HCT116 (cell line): ENCODE measurements at regions not wholly inside any gene's neighbourhood (a gene's known extent, or its start where the extent isn't known, plus 50 kb on each side); places are given as distances from the start of the nearest gene placed in this dataset.

Source experiments
- ATAC-seq: fragments of 200-7000 bp; cut with Tn5 transposase; 2 replicates; pipeline ENCODE4 v1.9.1; 2020; ENCODE audit warnings: mild to moderate bottlenecking, moderate library complexity
- BruUV-seq: library from RNA; stranded (reverse); fragments of 400-500 nt; replicated peaks from 2 replicates; lab custom pipeline; 2021; lab: Mats Ljungman, UMichigan
- CTCF ChIA-PET: fragments of 300-600 bp; sonication (Branson Sonifier 250); formaldehyde crosslinking; loops from one replicate; lab custom pipeline; 2021; ENCODE audit warnings: antibody characterized with exemption; lab: Charles Lee
- POLR2A ChIA-PET: fragments of 300-600, 350-600 bp; sonication (Branson Sonifier 250); formaldehyde crosslinking; loops from one replicate; lab custom pipeline; 2021; ENCODE audit warnings: antibody characterized with exemption; lab: Charles Lee
- RAD21 ChIA-PET, 2 experiments: fragments of 300-600 bp; sonication (Branson Sonifier 250); formaldehyde crosslinking; loops; one replicate each; lab custom pipeline; 2023; ENCODE audit warnings: low total read pairs in 2 of 2; ENCODE audit not compliant: uncharacterized antibody in 2 of 2, unreplicated experiment in 2 of 2, low non-redundant PET in 1 of 2; lab: Charles Lee
- DNase-seq: peaks from one replicate; pipeline ENCODE4 v3.0.0-alpha.2; 2010; ENCODE audit warnings: low read depth, low spot score
- H2AFZ ChIP-seq: fragments of 200-600 bp; shearing (Covaris generic), sonication (generic); 2 replicates; pipeline ENCODE4 v1.6.1; 2017; ENCODE audit warnings: low read depth, mixed run types, mixed read lengths, antibody characterized with exemption, low read length; ENCODE audit not compliant: poor library complexity, severe bottlenecking
- H3K27ac ChIP-seq: 2 replicates; pipeline ENCODE4 v1.5.1; 2012; ENCODE audit warnings: low read depth, low read length
- H3K27me3 ChIP-seq: fragments of 200-600 bp; sonication (generic); 2 replicates; pipeline ENCODE4 v1.6.1; 2016; ENCODE audit warnings: mixed run types, low read length, mixed read lengths; ENCODE audit not compliant: insufficient read depth
- H3K36me3 ChIP-seq, 2 experiments: fragments of 200-500 bp in 1 of 2; fragments of 200-600 bp in 1 of 2; sonication (Bioruptor generic) in 1 of 2; sonication (generic) in 1 of 2; 2 replicates each; pipeline versions ENCODE4 v1.5.1 to v1.6.1; 2014 to 2016; ENCODE audit warnings: low read length in 2 of 2, inconsistent platforms in 1 of 2, mixed read lengths in 1 of 2, mixed run types in 1 of 2; ENCODE audit not compliant: insufficient read depth in 2 of 2, control insufficient read depth in 1 of 2
- H3K4me1 ChIP-seq, 2 experiments: fragments of 200-600 bp in 1 of 2; sonication (generic) in 1 of 2; 2 replicates each; pipeline versions ENCODE4 v1.5.1 to v1.6.1; 2012 to 2017; ENCODE audit warnings: low read length in 2 of 2, inconsistent platforms in 1 of 2, mild to moderate bottlenecking in 1 of 2, mixed read lengths in 1 of 2, mixed run types in 1 of 2, moderate library complexity in 1 of 2; ENCODE audit not compliant: insufficient read depth in 2 of 2, control insufficient read depth in 1 of 2
- H3K4me2 ChIP-seq: fragments of 200-600 bp; sonication (generic); 2 replicates; pipeline ENCODE4 v1.6.1; 2017; ENCODE audit warnings: mixed run types, low read length, mixed read lengths
- H3K4me3 ChIP-seq, 2 experiments: fragments of 200-600 bp in 1 of 2; sonication (generic) in 1 of 2; replicated peaks in 1 of 2; 2 replicates each; pipeline ENCODE4 v1.5.1; 2011 to 2016; ENCODE audit warnings: low read length in 2 of 2, control low read depth in 1 of 2, low read depth in 1 of 2, mild to moderate bottlenecking in 1 of 2, mixed read lengths in 1 of 2, mixed run types in 1 of 2
- H3K79me2 ChIP-seq: fragments of 200-600 bp; sonication (generic); 2 replicates; pipeline ENCODE4 v1.6.1; 2017; ENCODE audit warnings: mild to moderate bottlenecking, mixed run types, low read length, moderate library complexity, mixed read lengths; ENCODE audit not compliant: insufficient read depth
- H3K9ac ChIP-seq: fragments of 200-600 bp; sonication (generic); 2 replicates; pipeline ENCODE4 v1.6.1; 2016; ENCODE audit warnings: low read length, mixed read lengths
- H3K9me2 ChIP-seq: fragments of 200-600 bp; sonication (generic), shearing (Covaris generic); 2 replicates; pipeline ENCODE4 v1.6.1; 2017; ENCODE audit warnings: mixed run types, mild to moderate bottlenecking, moderate library complexity; ENCODE audit not compliant: insufficient read depth
- H3K9me3 ChIP-seq, 2 experiments: fragments of 200-500 bp in 1 of 2; fragments of 200-600 bp in 1 of 2; sonication (Bioruptor generic) in 1 of 2; sonication (generic) in 1 of 2; 2 replicates each; pipeline ENCODE4 v1.6.1; 2014 to 2017; ENCODE audit warnings: low read length in 2 of 2, mixed read lengths in 2 of 2, inconsistent platforms in 1 of 2, low read depth in 1 of 2, mild to moderate bottlenecking in 1 of 2, mixed run types in 1 of 2, moderate library complexity in 1 of 2; ENCODE audit not compliant: control insufficient read depth in 1 of 2, insufficient read depth in 1 of 2
- H4K20me1 ChIP-seq: fragments of 200-600 bp; sonication (generic), shearing (Covaris generic); 2 replicates; pipeline ENCODE4 v1.6.1; 2017; ENCODE audit warnings: mixed run types, mild to moderate bottlenecking, moderate library complexity; ENCODE audit not compliant: insufficient read depth
- CBX3 ChIP-seq: IDR thresholded peaks from 2 replicates; pipeline ENCODE4 v1.6.1; 2012; ENCODE audit warnings: low read depth
- EZH2 ChIP-seq: fragments of 200-600 bp; sonication (generic); IDR thresholded peaks from 2 replicates; pipeline ENCODE4 v1.6.1; 2017; ENCODE audit warnings: antibody characterized with exemption, mixed run types
- JUND ChIP-seq: IDR thresholded peaks from 2 replicates; pipeline ENCODE4 v1.6.1; 2012
- POLR2A ChIP-seq: IDR thresholded peaks from 2 replicates; pipeline ENCODE4 v1.7.0; 2011; ENCODE audit warnings: borderline replicate concordance; ENCODE audit not compliant: insufficient read depth, insufficient read length; ENCODE audit errors: extremely low read depth
- POLR2AphosphoS5 ChIP-seq: IDR thresholded peaks from 2 replicates; pipeline ENCODE4 v1.6.1; 2011; ENCODE audit warnings: mild to moderate bottlenecking, low read depth, low read length, moderate library complexity
- TCF7L2 ChIP-seq: IDR thresholded peaks from 2 replicates; pipeline ENCODE4 v1.7.0; 2011; ENCODE audit warnings: borderline replicate concordance, inconsistent platforms; ENCODE audit not compliant: insufficient read depth, insufficient read length; ENCODE audit errors: extremely low read depth
- ZNF274 ChIP-seq: fragments of 200-500 bp; sonication (Bioruptor generic); IDR thresholded peaks from 2 replicates; pipeline ENCODE4 v1.6.1; 2014; ENCODE audit warnings: mild to moderate bottlenecking, low read depth, low read length, inconsistent platforms
- intact Hi-C: fragments of 100-400 bp; cut with micrococcal nuclease; formaldehyde crosslinking; loops from 2 replicates; pipeline ENCODE4 v1.10.0; 2022
- TF ChIP-seq, protein P1 (sequence below): IDR thresholded peaks from 2 replicates; pipeline ENCODE4 v1.6.1; 2012; ENCODE audit warnings: low read depth
- TF ChIP-seq, protein P2 (sequence below): IDR thresholded peaks from 2 replicates; pipeline ENCODE4 v1.6.1; 2011; ENCODE audit warnings: mild to moderate bottlenecking, low read length, moderate library complexity; ENCODE audit not compliant: insufficient replicate concordance; ENCODE audit errors: extremely low read depth
- TF ChIP-seq, protein P3 (sequence below): IDR thresholded peaks from 2 replicates; pipeline ENCODE4 v1.6.1; 2012

DNA sequence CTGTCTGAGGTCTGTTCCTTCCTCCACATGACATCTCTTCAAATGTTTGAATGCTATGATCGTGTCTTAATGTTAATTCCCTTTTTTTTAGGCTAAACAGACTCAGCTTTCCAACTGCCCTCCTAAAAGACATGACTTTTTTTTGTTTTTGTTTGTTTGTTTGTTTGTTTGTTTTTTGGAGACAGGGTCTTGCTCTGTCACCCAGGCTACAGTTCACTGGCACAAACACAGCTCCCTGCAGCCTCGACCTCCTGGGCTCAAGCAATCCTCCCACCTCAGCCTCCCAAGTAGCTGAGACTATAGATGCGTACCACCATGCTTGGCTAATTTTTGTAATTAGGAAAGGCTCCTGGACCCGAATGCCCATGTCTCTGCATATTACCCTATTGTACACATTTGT lies 176.5 kb downstream of the ABCA8 start:
- BruUV-seq = no TSS peak
- RAD21 ChIA-PET = no interaction called here
- Histone ChIP-seq H3K9ac (no peak overlapping the region), H3K27me3 (no peaks in the 10 kb centered on the region)
- TF ChIP-seq, protein P1, sequence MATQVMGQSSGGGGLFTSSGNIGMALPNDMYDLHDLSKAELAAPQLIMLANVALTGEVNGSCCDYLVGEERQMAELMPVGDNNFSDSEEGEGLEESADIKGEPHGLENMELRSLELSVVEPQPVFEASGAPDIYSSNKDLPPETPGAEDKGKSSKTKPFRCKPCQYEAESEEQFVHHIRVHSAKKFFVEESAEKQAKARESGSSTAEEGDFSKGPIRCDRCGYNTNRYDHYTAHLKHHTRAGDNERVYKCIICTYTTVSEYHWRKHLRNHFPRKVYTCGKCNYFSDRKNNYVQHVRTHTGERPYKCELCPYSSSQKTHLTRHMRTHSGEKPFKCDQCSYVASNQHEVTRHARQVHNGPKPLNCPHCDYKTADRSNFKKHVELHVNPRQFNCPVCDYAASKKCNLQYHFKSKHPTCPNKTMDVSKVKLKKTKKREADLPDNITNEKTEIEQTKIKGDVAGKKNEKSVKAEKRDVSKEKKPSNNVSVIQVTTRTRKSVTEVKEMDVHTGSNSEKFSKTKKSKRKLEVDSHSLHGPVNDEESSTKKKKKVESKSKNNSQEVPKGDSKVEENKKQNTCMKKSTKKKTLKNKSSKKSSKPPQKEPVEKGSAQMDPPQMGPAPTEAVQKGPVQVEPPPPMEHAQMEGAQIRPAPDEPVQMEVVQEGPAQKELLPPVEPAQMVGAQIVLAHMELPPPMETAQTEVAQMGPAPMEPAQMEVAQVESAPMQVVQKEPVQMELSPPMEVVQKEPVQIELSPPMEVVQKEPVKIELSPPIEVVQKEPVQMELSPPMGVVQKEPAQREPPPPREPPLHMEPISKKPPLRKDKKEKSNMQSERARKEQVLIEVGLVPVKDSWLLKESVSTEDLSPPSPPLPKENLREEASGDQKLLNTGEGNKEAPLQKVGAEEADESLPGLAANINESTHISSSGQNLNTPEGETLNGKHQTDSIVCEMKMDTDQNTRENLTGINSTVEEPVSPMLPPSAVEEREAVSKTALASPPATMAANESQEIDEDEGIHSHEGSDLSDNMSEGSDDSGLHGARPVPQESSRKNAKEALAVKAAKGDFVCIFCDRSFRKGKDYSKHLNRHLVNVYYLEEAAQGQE = no peak
- TF ChIP-seq POLR2A = no peak
- no peak for TF ChIP-seq TCF7L2
- no peak for TF ChIP-seq JUND
- TF ChIP-seq, protein P2, sequence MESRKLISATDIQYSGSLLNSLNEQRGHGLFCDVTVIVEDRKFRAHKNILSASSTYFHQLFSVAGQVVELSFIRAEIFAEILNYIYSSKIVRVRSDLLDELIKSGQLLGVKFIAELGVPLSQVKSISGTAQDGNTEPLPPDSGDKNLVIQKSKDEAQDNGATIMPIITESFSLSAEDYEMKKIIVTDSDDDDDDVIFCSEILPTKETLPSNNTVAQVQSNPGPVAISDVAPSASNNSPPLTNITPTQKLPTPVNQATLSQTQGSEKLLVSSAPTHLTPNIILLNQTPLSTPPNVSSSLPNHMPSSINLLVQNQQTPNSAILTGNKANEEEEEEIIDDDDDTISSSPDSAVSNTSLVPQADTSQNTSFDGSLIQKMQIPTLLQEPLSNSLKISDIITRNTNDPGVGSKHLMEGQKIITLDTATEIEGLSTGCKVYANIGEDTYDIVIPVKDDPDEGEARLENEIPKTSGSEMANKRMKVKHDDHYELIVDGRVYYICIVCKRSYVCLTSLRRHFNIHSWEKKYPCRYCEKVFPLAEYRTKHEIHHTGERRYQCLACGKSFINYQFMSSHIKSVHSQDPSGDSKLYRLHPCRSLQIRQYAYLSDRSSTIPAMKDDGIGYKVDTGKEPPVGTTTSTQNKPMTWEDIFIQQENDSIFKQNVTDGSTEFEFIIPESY = no peak
- TF ChIP-seq ZNF274 = no peak
- TF ChIP-seq POLR2AphosphoS5 = no peak
- TF ChIP-seq EZH2 = no peak
- no peak for TF ChIP-seq CBX3
- TF ChIP-seq, protein P3, sequence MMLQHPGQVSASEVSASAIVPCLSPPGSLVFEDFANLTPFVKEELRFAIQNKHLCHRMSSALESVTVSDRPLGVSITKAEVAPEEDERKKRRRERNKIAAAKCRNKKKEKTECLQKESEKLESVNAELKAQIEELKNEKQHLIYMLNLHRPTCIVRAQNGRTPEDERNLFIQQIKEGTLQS = no peak
- TF ChIP-seq, all 23 proteins: peak for 0
- intact Hi-C loops = loop anchor here (10.0 kb wide), 1 partner anchor 616 kb away; no protein-coding TSS in a partner anchor
- Histone ChIP-seq H3K4me1 (peaks cover 4 to 9% of the 10 kb centered on the region in 2 experiments; a peak in 3 of 4 replicates), H3K79me2 (no peaks in the 10 kb centered on the region), H2AFZ (no peak overlapping the region), H4K20me1 (no peaks in the 10 kb centered on the region), H3K27ac (no peak overlapping the region), H3K4me2 (no peak overlapping the region), H3K36me3 (no peaks in the 10 kb centered on the region), H3K9me2 (no peaks in the 10 kb centered on the region), H3K4me3 (no peak overlapping the region), H3K9me3 (no peaks in the 10 kb centered on the region)
- DNase-seq (no peak), ATAC-seq (no peak)
- ChIA-PET POLR2A (no interaction called here), CTCF (interaction anchor here (2.1 to 5.6 kb wide), 4 partner anchors 129 to 469 kb away, joined by 6 to 47 read pairs (median 16); no protein-coding TSS in a partner anchor)
